ENCODE measurements at regions not wholly inside any gene's neighbourhood (a gene's known extent, or its start where the extent isn't known, plus 50 kb on each side); places are given as distances from the start of the nearest gene placed in this dataset.

- no peak for TF ChIP-seq CTCF (IDR thresholded peaks at IDR 0.05)
- TF ChIP-seq POLR2AphosphoS5 (IDR thresholded peaks at IDR 0.05), result no peak
- no peak for TF ChIP-seq POLR2A (IDR thresholded peaks at IDR 0.05)
- TF ChIP-seq EP300 (IDR thresholded peaks at IDR 0.05), result no peak
These were observed 425.6 kb downstream of the PCDH18 start for GRCh38 chr4:137106733-137107132.

Data from stomach (tissue), 4 donors.